HG03571 (cell line): ENCODE measurements at regions not wholly inside any gene's neighbourhood (a gene's known extent, or its start where the extent isn't known, plus 50 kb on each side); places are given as distances from the start of the nearest gene placed in this dataset.

ENCODE experiments used
- ATAC-seq: cut with Tn5 transposase; IDR thresholded peaks from one replicate; pipeline ENCODE4 v1.9.1; 2021; ENCODE audit not compliant: unreplicated experiment

GRCh38 chr15:81869161-81869954 is 176.5 kb downstream of the MEX3B start:
- no peak for ATAC-seq

- ATAC-seq = peak; percentile 99
Observed at GRCh38 chr15:81865850-81866537, 179.8 kb downstream of the MEX3B start.

- no peak for ATAC-seq
Observed at GRCh38 chr15:81863162-81863561, 182.7 kb downstream of the MEX3B start.

GRCh38 chr15:81859737-81860516 is 185.9 kb downstream of the MEX3B start:
- no peak for ATAC-seq

- ATAC-seq = no peak
Observed at GRCh38 chr15:81858586-81858985, 187.2 kb downstream of the MEX3B start.

- no peak for ATAC-seq
Observed at GRCh38 chr15:81858136-81858535, 187.7 kb downstream of the MEX3B start.

- no peak for ATAC-seq
Observed at GRCh38 chr15:81856634-81857026, 189.2 kb downstream of the MEX3B start.

GRCh38 chr15:81856001-81856633 is 189.7 kb downstream of the MEX3B start:
- no peak for ATAC-seq

GRCh38 chr15:81853150-81853748 is 192.6 kb downstream of the MEX3B start:
- ATAC-seq = no peak

- ATAC-seq = no peak
Observed at GRCh38 chr15:81852411-81853149, 193.2 kb downstream of the MEX3B start.

GRCh38 chr15:81851757-81852156 is 194.1 kb downstream of the MEX3B start:
- no peak for ATAC-seq

GRCh38 chr15:81851325-81851724 is 194.5 kb downstream of the MEX3B start:
- ATAC-seq = no peak

- no peak for ATAC-seq
Observed at GRCh38 chr15:81849289-81849688, 196.5 kb downstream of the MEX3B start.

- no peak for ATAC-seq
Observed at GRCh38 chr15:81848701-81849100, 197.1 kb downstream of the MEX3B start.

GRCh38 chr15:81843757-81844407 is 201.9 kb downstream of the MEX3B start:
- no peak for ATAC-seq

GRCh38 chr15:81843226-81843625 is 202.6 kb downstream of the MEX3B start:
- peak; percentile 66 for ATAC-seq

GRCh38 chr15:81839387-81839786 is 206.4 kb downstream of the MEX3B start:
- ATAC-seq = no peak

- ATAC-seq = no peak
Observed at GRCh38 chr15:81835731-81836130, 210.1 kb downstream of the MEX3B start.

- no peak for ATAC-seq
Observed at GRCh38 chr15:81830520-81830919, 215.3 kb downstream of the MEX3B start.

GRCh38 chr15:81829918-81830317 is 215.9 kb downstream of the MEX3B start:
- no peak for ATAC-seq
